ENCODE measurements at regions not wholly inside any gene's neighbourhood (a gene's known extent, or its start where the extent isn't known, plus 50 kb on each side); places are given as distances from the start of the nearest gene placed in this dataset.

DNA sequence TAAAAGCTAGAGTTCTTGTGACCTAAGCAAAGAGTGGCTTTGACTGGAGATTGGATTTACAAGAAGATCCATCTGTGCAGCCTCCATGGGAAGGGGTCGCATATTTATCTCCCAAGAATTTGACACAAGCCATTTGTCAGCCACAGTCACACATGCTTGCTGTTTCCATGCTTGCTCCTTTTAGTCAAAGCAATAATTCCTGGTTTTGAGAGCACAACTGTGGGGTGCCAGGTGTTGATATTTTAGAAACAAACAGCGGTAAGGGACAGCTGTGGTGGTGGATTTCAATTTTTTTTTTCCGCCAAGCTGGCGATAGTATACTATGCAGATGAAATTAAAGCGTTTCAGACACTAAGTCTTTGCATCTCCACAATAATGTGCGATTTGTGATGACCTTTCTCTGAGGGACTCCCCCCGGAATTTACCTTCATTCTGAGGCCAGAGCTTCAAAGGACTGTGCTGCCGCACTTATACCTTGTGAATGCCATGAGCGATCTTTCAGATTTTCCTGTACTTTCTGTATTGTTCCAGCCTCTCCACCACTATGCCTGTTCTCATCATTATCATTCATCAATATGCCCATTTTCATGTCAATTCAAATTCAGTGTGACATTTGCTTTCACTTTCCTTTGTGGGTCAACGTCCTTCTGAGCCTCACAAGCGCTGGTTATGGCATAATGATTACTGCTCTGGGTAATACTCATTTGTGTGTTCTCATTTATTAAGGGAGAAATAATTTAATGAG is 108.2 kb upstream of the KBTBD8 start:
- no peak for TF ChIP-seq POLR2A (IDR thresholded peaks at IDR 0.05)
- TF ChIP-seq, protein P1, sequence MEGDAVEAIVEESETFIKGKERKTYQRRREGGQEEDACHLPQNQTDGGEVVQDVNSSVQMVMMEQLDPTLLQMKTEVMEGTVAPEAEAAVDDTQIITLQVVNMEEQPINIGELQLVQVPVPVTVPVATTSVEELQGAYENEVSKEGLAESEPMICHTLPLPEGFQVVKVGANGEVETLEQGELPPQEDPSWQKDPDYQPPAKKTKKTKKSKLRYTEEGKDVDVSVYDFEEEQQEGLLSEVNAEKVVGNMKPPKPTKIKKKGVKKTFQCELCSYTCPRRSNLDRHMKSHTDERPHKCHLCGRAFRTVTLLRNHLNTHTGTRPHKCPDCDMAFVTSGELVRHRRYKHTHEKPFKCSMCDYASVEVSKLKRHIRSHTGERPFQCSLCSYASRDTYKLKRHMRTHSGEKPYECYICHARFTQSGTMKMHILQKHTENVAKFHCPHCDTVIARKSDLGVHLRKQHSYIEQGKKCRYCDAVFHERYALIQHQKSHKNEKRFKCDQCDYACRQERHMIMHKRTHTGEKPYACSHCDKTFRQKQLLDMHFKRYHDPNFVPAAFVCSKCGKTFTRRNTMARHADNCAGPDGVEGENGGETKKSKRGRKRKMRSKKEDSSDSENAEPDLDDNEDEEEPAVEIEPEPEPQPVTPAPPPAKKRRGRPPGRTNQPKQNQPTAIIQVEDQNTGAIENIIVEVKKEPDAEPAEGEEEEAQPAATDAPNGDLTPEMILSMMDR (IDR thresholded peaks at IDR 0.05), result no peak

Measured in adrenal gland (tissue), 5 donors.